ENCODE measurements at regions not wholly inside any gene's neighbourhood (a gene's known extent, or its start where the extent isn't known, plus 50 kb on each side); places are given as distances from the start of the nearest gene placed in this dataset.

GRCh38 chr11:97111559-97111958 is 721.7 kb downstream of the JRKL start:
- H3K9me3 ChIP-seq (ENCODE audit: low read length) = no peaks in the 10 kb centered on the region
- H3K27ac ChIP-seq (ENCODE audit: low read depth, low read length, poor library complexity, severe bottlenecking) = no peak overlapping the region
- H3K36me3 ChIP-seq (ENCODE audit: insufficient read depth, low read length) = no peaks in the 10 kb centered on the region
- no peak for TF ChIP-seq CTCF (IDR thresholded peaks at IDR 0.05; ENCODE audit: low read length)
- TF ChIP-seq EZH2 (IDR thresholded peaks at IDR 0.05; ENCODE audit: borderline replicate concordance, low read length) = no peak
- H3K4me1 ChIP-seq (ENCODE audit: insufficient read depth, low read length, severe bottlenecking) = no peaks in the 10 kb centered on the region
- H3K27me3 ChIP-seq (ENCODE audit: insufficient read depth, low read length) = no peaks in the 10 kb centered on the region
- H2AFZ ChIP-seq (ENCODE audit: low read length) = no peak overlapping the region
- no peak overlapping the region for H3K4me3 ChIP-seq (ENCODE audit: low read depth, low read length, poor library complexity, severe bottlenecking)
- H3K79me2 ChIP-seq (ENCODE audit: insufficient read depth, low read length) = no peaks in the 10 kb centered on the region
- no peaks in the 10 kb centered on the region for H3K9me2 ChIP-seq (ENCODE audit: low read depth, low read length)
- H3F3A ChIP-seq (ENCODE audit: insufficient read depth, low read length) = no peaks in the 10 kb centered on the region
- no peaks in the 10 kb centered on the region for H4K20me1 ChIP-seq (ENCODE audit: insufficient read depth, low read length)
- H3K9ac ChIP-seq (ENCODE audit: low read length) = no peak overlapping the region
- no peak overlapping the region for H3K4me2 ChIP-seq (ENCODE audit: low read length)

GRCh38 chr11:97118614-97119200 is 728.9 kb downstream of the JRKL start:
- TF ChIP-seq EZH2 (IDR thresholded peaks at IDR 0.05; ENCODE audit: borderline replicate concordance, low read length) (no peak), CTCF (IDR thresholded peaks at IDR 0.05; ENCODE audit: low read length) (no peak)
- Histone ChIP-seq H3F3A (ENCODE audit: insufficient read depth, low read length) (no peaks in the 10 kb centered on the region), H3K27me3 (ENCODE audit: insufficient read depth, low read length) (no peaks in the 10 kb centered on the region), H3K36me3 (ENCODE audit: insufficient read depth, low read length) (no peaks in the 10 kb centered on the region), H4K20me1 (ENCODE audit: insufficient read depth, low read length) (no peaks in the 10 kb centered on the region), H3K27ac (ENCODE audit: low read depth, low read length, poor library complexity, severe bottlenecking) (no peak overlapping the region), H3K4me2 (ENCODE audit: low read length) (no peak overlapping the region), H2AFZ (ENCODE audit: low read length) (no peak overlapping the region), H3K9me3 (ENCODE audit: low read length) (no peaks in the 10 kb centered on the region), H3K9ac (ENCODE audit: low read length) (no peak overlapping the region), H3K4me3 (ENCODE audit: low read depth, low read length, poor library complexity, severe bottlenecking) (no peak overlapping the region), H3K79me2 (ENCODE audit: insufficient read depth, low read length) (no peaks in the 10 kb centered on the region), H3K4me1 (ENCODE audit: insufficient read depth, low read length, severe bottlenecking) (no peaks in the 10 kb centered on the region), H3K9me2 (ENCODE audit: low read depth, low read length) (no peaks in the 10 kb centered on the region)

GRCh38 chr11:97123237-97123636 is 733.4 kb downstream of the JRKL start:
- H3K9me2 ChIP-seq (ENCODE audit: low read depth, low read length) = no peaks in the 10 kb centered on the region
- no peaks in the 10 kb centered on the region for H4K20me1 ChIP-seq (ENCODE audit: insufficient read depth, low read length)
- H3K27ac ChIP-seq (ENCODE audit: low read depth, low read length, poor library complexity, severe bottlenecking) = no peak overlapping the region
- no peak overlapping the region for H3K4me3 ChIP-seq (ENCODE audit: low read depth, low read length, poor library complexity, severe bottlenecking)
- H3K9me3 ChIP-seq (ENCODE audit: low read length) = no peaks in the 10 kb centered on the region
- H3K27me3 ChIP-seq (ENCODE audit: insufficient read depth, low read length) = no peaks in the 10 kb centered on the region
- no peak overlapping the region for H3K9ac ChIP-seq (ENCODE audit: low read length)
- H3K36me3 ChIP-seq (ENCODE audit: insufficient read depth, low read length) = no peaks in the 10 kb centered on the region
- H2AFZ ChIP-seq (ENCODE audit: low read length) = no peak overlapping the region
- H3K79me2 ChIP-seq (ENCODE audit: insufficient read depth, low read length) = no peaks in the 10 kb centered on the region
- H3K4me1 ChIP-seq (ENCODE audit: insufficient read depth, low read length, severe bottlenecking) = no peaks in the 10 kb centered on the region
- H3K4me2 ChIP-seq (ENCODE audit: low read length) = no peak overlapping the region
- TF ChIP-seq CTCF (IDR thresholded peaks at IDR 0.05; ENCODE audit: low read length) (no peak), EZH2 (IDR thresholded peaks at IDR 0.05; ENCODE audit: borderline replicate concordance, low read length) (no peak)
- H3F3A ChIP-seq (ENCODE audit: insufficient read depth, low read length) = no peaks in the 10 kb centered on the region
